Astrocyte of the spinal cord (primary cell): ENCODE measurements at regions not wholly inside any gene's neighbourhood (a gene's known extent, or its start where the extent isn't known, plus 50 kb on each side); places are given as distances from the start of the nearest gene placed in this dataset.

Experiments used
- DNase-seq: peaks from one replicate; pipeline ENCODE4 v3.0.0; 2011; ENCODE audit warnings: low read depth, low spot score
- H3K4me3 ChIP-seq: 2 replicates; pipeline ENCODE4 v1.5.1; 2011; ENCODE audit warnings: low read depth, mild to moderate bottlenecking, low read length, moderate library complexity
- CTCF ChIP-seq: IDR thresholded peaks from 2 replicates; pipeline ENCODE4 v1.5.1; 2012; ENCODE audit warnings: low read depth, mild to moderate bottlenecking, low read length, inconsistent platforms
- in situ Hi-C: cut with HindIII; loops from 2 replicates; pipeline ENCODE4 v1.10.0; 2017; ENCODE audit warnings: low sequenced_read_pairs

GRCh38 chr10:78299851-78300468 lies 266.3 kb downstream of the RPS24 start:
- no peak for TF ChIP-seq CTCF
- peak; percentile 29 for DNase-seq
- no peak overlapping the region for H3K4me3 ChIP-seq
- in situ Hi-C loops, result no loop called here

DNA sequence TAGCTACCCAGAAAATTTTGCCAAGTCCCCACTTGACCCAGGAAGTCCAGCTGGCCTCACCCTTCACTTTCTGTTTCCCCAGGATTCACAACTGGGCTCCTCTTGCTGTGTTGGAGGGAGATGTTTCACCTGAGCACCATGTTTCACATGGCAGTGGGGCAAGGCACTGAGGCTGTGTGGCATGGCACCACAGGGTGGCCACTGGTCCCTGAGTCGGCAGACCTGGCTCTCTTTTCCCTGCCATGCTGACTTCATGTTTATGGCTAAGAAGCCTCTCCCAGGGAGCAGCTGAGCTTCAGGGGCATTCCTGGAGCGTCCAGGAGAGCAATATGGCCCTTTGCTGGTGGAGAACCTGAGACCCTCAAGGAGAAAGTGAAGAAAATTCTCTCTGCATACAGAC lies 266.9 kb downstream of the RPS24 start:
- in situ Hi-C loops, result no loop called here
- no peak overlapping the region for H3K4me3 ChIP-seq
- TF ChIP-seq CTCF, result no peak
- no peak for DNase-seq

DNA sequence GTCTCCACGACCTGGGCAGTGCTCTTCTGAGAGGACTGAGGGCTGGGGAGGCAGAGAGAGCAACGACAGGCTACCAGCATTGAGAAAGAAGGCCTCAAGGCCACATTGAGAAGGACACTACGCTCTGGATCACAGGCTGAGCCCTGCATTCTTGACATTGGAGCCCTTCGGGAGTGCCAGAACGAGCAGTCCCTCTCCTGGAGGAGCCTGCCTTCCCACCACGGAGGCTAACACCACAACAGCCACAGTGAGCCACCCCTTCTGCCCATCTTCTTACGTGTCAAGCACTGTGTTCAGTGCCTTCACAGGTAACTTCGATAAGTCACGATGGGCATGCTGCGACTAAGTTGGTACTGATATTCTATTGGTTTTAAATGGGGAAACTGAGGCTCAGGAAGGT lies 267.8 kb downstream of the RPS24 start:
- no peak overlapping the region for H3K4me3 ChIP-seq
- TF ChIP-seq CTCF, result no peak
- no peak for DNase-seq
- in situ Hi-C loops, result no loop called here

GRCh38 chr10:78301891-78302738 lies 268.5 kb downstream of the RPS24 start:
- DNase-seq, result no peak
- in situ Hi-C loops, result no loop called here
- H3K4me3 ChIP-seq, result peak overlapping the region; percentile 51
- peak; percentile 5 for TF ChIP-seq CTCF

GRCh38 chr10:78302739-78302988 lies 269.0 kb downstream of the RPS24 start:
- TF ChIP-seq CTCF, result no peak
- no peak for DNase-seq
- H3K4me3 ChIP-seq, result peak overlapping the region; percentile 51
- in situ Hi-C loops, result no loop called here

- in situ Hi-C loops, result no loop called here
- peak; percentile 88 for DNase-seq
- peak overlapping the region; percentile 51 for H3K4me3 ChIP-seq
- peak; percentile 66 for TF ChIP-seq CTCF
These were observed 269.6 kb downstream of the RPS24 start for GRCh38 chr10:78302989-78303854.
